ENCODE measurements at regions not wholly inside any gene's neighbourhood (a gene's known extent, or its start where the extent isn't known, plus 50 kb on each side); places are given as distances from the start of the nearest gene placed in this dataset.

GRCh38 chr3:116873142-116873541 is 163.6 kb downstream of the TUSC7 start:
- no peaks in the 10 kb centered on the region for H3K9me3 ChIP-seq (ENCODE audit: low read depth, low read length)
- no peaks in the 10 kb centered on the region for H3K4me1 ChIP-seq (ENCODE audit: insufficient read depth, low read length)
- no peaks in the 10 kb centered on the region for H3K27me3 ChIP-seq (ENCODE audit: insufficient read depth, low read length)
- no peak overlapping the region for H3K4me3 ChIP-seq (ENCODE audit: low read length)

GRCh38 chr3:116877968-116878367 is 168.4 kb downstream of the TUSC7 start:
- Histone ChIP-seq H3K9me3 (ENCODE audit: low read depth, low read length) (no peaks in the 10 kb centered on the region), H3K4me1 (ENCODE audit: insufficient read depth, low read length) (no peaks in the 10 kb centered on the region), H3K27me3 (ENCODE audit: insufficient read depth, low read length) (no peaks in the 10 kb centered on the region), H3K4me3 (ENCODE audit: low read length) (no peak overlapping the region)

GRCh38 chr3:116886202-116886893 is 176.8 kb downstream of the TUSC7 start:
- Histone ChIP-seq H3K9me3 (ENCODE audit: low read depth, low read length) (no peaks in the 10 kb centered on the region), H3K4me3 (ENCODE audit: low read length) (no peak overlapping the region), H3K27me3 (ENCODE audit: insufficient read depth, low read length) (no peaks in the 10 kb centered on the region), H3K4me1 (ENCODE audit: insufficient read depth, low read length) (no peaks in the 10 kb centered on the region)

GRCh38 chr3:116896116-116896515 is 186.5 kb downstream of the TUSC7 start:
- Histone ChIP-seq H3K9me3 (ENCODE audit: low read depth, low read length) (no peaks in the 10 kb centered on the region), H3K4me3 (ENCODE audit: low read length) (no peak overlapping the region), H3K27me3 (ENCODE audit: insufficient read depth, low read length) (no peaks in the 10 kb centered on the region)

GRCh38 chr3:116897382-116897781 is 187.8 kb downstream of the TUSC7 start:
- Histone ChIP-seq H3K9me3 (ENCODE audit: low read depth, low read length) (no peaks in the 10 kb centered on the region), H3K4me3 (ENCODE audit: low read length) (no peak overlapping the region), H3K27me3 (ENCODE audit: insufficient read depth, low read length) (no peaks in the 10 kb centered on the region), H3K4me1 (ENCODE audit: insufficient read depth, low read length) (no peaks in the 10 kb centered on the region)

More at GRCh38 chr3:116896116-116896515, 186.5 kb downstream of the TUSC7 start:
- H3K4me1 ChIP-seq (ENCODE audit: insufficient read depth, low read length), result no peaks in the 10 kb centered on the region

- Histone ChIP-seq H3K27me3 (ENCODE audit: insufficient read depth, low read length) (no peaks in the 10 kb centered on the region), H3K9me3 (ENCODE audit: low read depth, low read length) (no peaks in the 10 kb centered on the region), H3K4me3 (ENCODE audit: low read length) (no peak overlapping the region), H3K4me1 (ENCODE audit: insufficient read depth, low read length) (no peaks in the 10 kb centered on the region)
These were observed 189.7 kb downstream of the TUSC7 start for GRCh38 chr3:116899253-116899652.

GRCh38 chr3:116905334-116905733 is 195.8 kb downstream of the TUSC7 start:
- Histone ChIP-seq H3K4me1 (ENCODE audit: insufficient read depth, low read length) (no peaks in the 10 kb centered on the region), H3K9me3 (ENCODE audit: low read depth, low read length) (no peaks in the 10 kb centered on the region), H3K27me3 (ENCODE audit: insufficient read depth, low read length) (no peaks in the 10 kb centered on the region), H3K4me3 (ENCODE audit: low read length) (no peak overlapping the region)

- Histone ChIP-seq H3K9me3 (ENCODE audit: low read depth, low read length) (no peaks in the 10 kb centered on the region), H3K4me3 (ENCODE audit: low read length) (no peak overlapping the region), H3K27me3 (ENCODE audit: insufficient read depth, low read length) (no peaks in the 10 kb centered on the region), H3K4me1 (ENCODE audit: insufficient read depth, low read length) (no peaks in the 10 kb centered on the region)
These were observed 196.2 kb downstream of the TUSC7 start for GRCh38 chr3:116905794-116906193.

GRCh38 chr3:116912116-116912515 is 202.5 kb downstream of the TUSC7 start:
- Histone ChIP-seq H3K27me3 (ENCODE audit: insufficient read depth, low read length) (no peaks in the 10 kb centered on the region), H3K4me1 (ENCODE audit: insufficient read depth, low read length) (no peaks in the 10 kb centered on the region), H3K9me3 (ENCODE audit: low read depth, low read length) (no peaks in the 10 kb centered on the region), H3K4me3 (ENCODE audit: low read length) (no peak overlapping the region)

GRCh38 chr3:116914004-116914403 is 204.4 kb downstream of the TUSC7 start:
- Histone ChIP-seq H3K4me1 (ENCODE audit: insufficient read depth, low read length) (no peaks in the 10 kb centered on the region), H3K27me3 (ENCODE audit: insufficient read depth, low read length) (no peaks in the 10 kb centered on the region), H3K9me3 (ENCODE audit: low read depth, low read length) (no peaks in the 10 kb centered on the region), H3K4me3 (ENCODE audit: low read length) (no peak overlapping the region)

GRCh38 chr3:116916836-116917235 is 207.3 kb downstream of the TUSC7 start:
- no peak overlapping the region for H3K4me3 ChIP-seq (ENCODE audit: low read length)
- no peaks in the 10 kb centered on the region for H3K4me1 ChIP-seq (ENCODE audit: insufficient read depth, low read length)
- no peaks in the 10 kb centered on the region for H3K9me3 ChIP-seq (ENCODE audit: low read depth, low read length)
- H3K27me3 ChIP-seq (ENCODE audit: insufficient read depth, low read length), result no peaks in the 10 kb centered on the region

GRCh38 chr3:116920826-116921610 is 211.4 kb downstream of the TUSC7 start:
- Histone ChIP-seq H3K4me3 (ENCODE audit: low read length) (no peak overlapping the region), H3K9me3 (ENCODE audit: low read depth, low read length) (no peaks in the 10 kb centered on the region), H3K4me1 (ENCODE audit: insufficient read depth, low read length) (no peaks in the 10 kb centered on the region), H3K27me3 (ENCODE audit: insufficient read depth, low read length) (no peaks in the 10 kb centered on the region)

- Histone ChIP-seq H3K27me3 (ENCODE audit: insufficient read depth, low read length) (no peaks in the 10 kb centered on the region), H3K4me1 (ENCODE audit: insufficient read depth, low read length) (no peaks in the 10 kb centered on the region), H3K9me3 (ENCODE audit: low read depth, low read length) (no peaks in the 10 kb centered on the region), H3K4me3 (ENCODE audit: low read length) (no peak overlapping the region)
These were observed 218.3 kb downstream of the TUSC7 start for GRCh38 chr3:116927918-116928317.

- no peaks in the 10 kb centered on the region for H3K9me3 ChIP-seq (ENCODE audit: low read depth, low read length)
- no peak overlapping the region for H3K4me3 ChIP-seq (ENCODE audit: low read length)
- no peaks in the 10 kb centered on the region for H3K27me3 ChIP-seq (ENCODE audit: insufficient read depth, low read length)
- no peaks in the 10 kb centered on the region for H3K4me1 ChIP-seq (ENCODE audit: insufficient read depth, low read length)
These were observed 220.1 kb downstream of the TUSC7 start for GRCh38 chr3:116929505-116930222.

- no peaks in the 10 kb centered on the region for H3K27me3 ChIP-seq (ENCODE audit: insufficient read depth, low read length)
- H3K9me3 ChIP-seq (ENCODE audit: low read depth, low read length), result no peaks in the 10 kb centered on the region
- no peaks in the 10 kb centered on the region for H3K4me1 ChIP-seq (ENCODE audit: insufficient read depth, low read length)
- no peak overlapping the region for H3K4me3 ChIP-seq (ENCODE audit: low read length)
These were observed 221.2 kb downstream of the TUSC7 start for GRCh38 chr3:116930786-116931185.

All from mononuclear cell (primary cell).